ENCODE measurements at regions not wholly inside any gene's neighbourhood (a gene's known extent, or its start where the extent isn't known, plus 50 kb on each side); places are given as distances from the start of the nearest gene placed in this dataset.

DNA sequence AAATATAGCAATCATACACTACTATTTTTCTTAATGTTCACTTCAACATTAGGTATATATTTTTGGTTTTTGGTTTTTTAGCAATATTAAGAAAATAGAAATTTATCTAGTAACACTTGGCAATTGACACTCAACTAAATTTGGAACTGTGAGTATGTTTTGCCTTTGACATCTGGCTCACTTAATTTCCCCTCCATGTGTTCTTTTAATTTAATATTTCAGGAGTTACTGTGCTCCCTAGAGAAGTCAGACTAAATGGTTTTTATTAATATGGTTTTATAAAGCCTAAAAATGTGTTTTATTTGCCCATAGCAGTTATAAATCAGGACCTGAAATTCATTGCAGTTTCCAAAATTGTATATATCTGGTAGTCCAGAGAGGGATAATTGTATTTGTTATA, 175.3 kb upstream of the AVPR1A start:
- ATAC-seq (ENCODE audit: low read depth) (no peak), DNase-seq (ENCODE audit: low spot score) (no peak)
- TF ChIP-seq, protein P1, sequence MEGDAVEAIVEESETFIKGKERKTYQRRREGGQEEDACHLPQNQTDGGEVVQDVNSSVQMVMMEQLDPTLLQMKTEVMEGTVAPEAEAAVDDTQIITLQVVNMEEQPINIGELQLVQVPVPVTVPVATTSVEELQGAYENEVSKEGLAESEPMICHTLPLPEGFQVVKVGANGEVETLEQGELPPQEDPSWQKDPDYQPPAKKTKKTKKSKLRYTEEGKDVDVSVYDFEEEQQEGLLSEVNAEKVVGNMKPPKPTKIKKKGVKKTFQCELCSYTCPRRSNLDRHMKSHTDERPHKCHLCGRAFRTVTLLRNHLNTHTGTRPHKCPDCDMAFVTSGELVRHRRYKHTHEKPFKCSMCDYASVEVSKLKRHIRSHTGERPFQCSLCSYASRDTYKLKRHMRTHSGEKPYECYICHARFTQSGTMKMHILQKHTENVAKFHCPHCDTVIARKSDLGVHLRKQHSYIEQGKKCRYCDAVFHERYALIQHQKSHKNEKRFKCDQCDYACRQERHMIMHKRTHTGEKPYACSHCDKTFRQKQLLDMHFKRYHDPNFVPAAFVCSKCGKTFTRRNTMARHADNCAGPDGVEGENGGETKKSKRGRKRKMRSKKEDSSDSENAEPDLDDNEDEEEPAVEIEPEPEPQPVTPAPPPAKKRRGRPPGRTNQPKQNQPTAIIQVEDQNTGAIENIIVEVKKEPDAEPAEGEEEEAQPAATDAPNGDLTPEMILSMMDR (IDR thresholded peaks at IDR 0.05; ENCODE audit: poor library complexity, severe bottlenecking), result no peak
- H3K4me1 ChIP-seq (ENCODE audit: insufficient read depth, poor library complexity, severe bottlenecking), result no peaks in the 10 kb centered on the region
- H3K27me3 ChIP-seq (ENCODE audit: insufficient read depth, poor library complexity, severe bottlenecking), result peaks cover 20% of the 10 kb centered on the region
- H3K9me3 ChIP-seq (ENCODE audit: severe bottlenecking), result peaks cover 3% of the 10 kb centered on the region
- H3K36me3 ChIP-seq (ENCODE audit: low read depth), result no peaks in the 10 kb centered on the region
- no peak overlapping the region for H3K4me3 ChIP-seq (ENCODE audit: severe bottlenecking)
- H3K27ac ChIP-seq (ENCODE audit: poor library complexity, severe bottlenecking), result no peak overlapping the region

DNA sequence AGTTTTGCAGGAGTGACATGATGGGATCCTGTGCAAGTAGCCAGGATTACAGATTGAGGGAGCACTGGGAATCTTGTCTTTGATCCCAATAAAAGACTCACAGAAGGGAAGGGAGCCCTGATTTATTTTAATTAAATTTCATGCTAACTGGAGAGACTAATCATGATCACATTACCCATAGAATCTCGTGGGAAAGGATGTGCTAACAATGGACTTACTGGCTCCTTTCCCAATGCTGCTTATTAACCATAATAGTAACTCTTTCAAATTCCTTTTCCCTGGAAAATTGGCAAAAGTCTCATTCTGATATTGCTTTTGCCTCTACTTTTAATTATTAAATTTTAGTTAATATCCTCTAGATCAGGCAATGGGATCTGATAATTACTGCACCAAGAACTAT, 174.8 kb upstream of the AVPR1A start:
- Histone ChIP-seq H3K4me3 (ENCODE audit: severe bottlenecking) (no peak overlapping the region), H3K9me3 (ENCODE audit: severe bottlenecking) (peaks cover 3% of the 10 kb centered on the region), H3K4me1 (ENCODE audit: insufficient read depth, poor library complexity, severe bottlenecking) (no peaks in the 10 kb centered on the region), H3K27me3 (ENCODE audit: insufficient read depth, poor library complexity, severe bottlenecking) (peaks cover 20% of the 10 kb centered on the region), H3K27ac (ENCODE audit: poor library complexity, severe bottlenecking) (no peak overlapping the region), H3K36me3 (ENCODE audit: low read depth) (no peaks in the 10 kb centered on the region)
- ATAC-seq (ENCODE audit: low read depth) (no peak), DNase-seq (ENCODE audit: low spot score) (no peak)
- TF ChIP-seq, protein P1 (IDR thresholded peaks at IDR 0.05; ENCODE audit: poor library complexity, severe bottlenecking), result no peak

DNA sequence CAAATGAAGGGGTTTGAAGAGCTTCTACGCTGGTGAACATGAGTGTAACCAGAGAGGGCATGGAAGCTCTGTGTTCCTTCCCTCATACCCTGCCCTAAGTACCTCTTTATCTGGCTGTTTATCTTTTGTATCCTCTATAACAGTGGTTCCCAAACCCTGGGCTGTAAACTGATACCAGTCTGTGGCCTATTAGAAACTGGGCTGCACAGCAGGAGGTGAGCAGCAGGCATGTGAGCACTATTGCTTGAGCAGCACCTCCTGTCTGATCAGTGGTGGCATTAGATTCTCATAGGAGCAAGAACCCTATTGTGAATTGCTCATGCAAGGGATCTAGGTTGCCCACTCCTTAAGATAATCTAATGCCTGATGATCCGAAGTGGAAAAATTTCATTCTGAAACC, 172.9 kb upstream of the AVPR1A start:
- Histone ChIP-seq H3K36me3 (ENCODE audit: low read depth) (no peaks in the 10 kb centered on the region), H3K9me3 (ENCODE audit: severe bottlenecking) (peaks cover 3% of the 10 kb centered on the region), H3K27ac (ENCODE audit: poor library complexity, severe bottlenecking) (no peak overlapping the region), H3K27me3 (ENCODE audit: insufficient read depth, poor library complexity, severe bottlenecking) (peaks cover 20% of the 10 kb centered on the region), H3K4me3 (ENCODE audit: severe bottlenecking) (no peak overlapping the region), H3K4me1 (ENCODE audit: insufficient read depth, poor library complexity, severe bottlenecking) (peaks cover 14% of the 10 kb centered on the region)
- TF ChIP-seq, protein P1 (IDR thresholded peaks at IDR 0.05; ENCODE audit: poor library complexity, severe bottlenecking), result no peak
- DNase-seq (ENCODE audit: low spot score), result no peak
- ATAC-seq (ENCODE audit: low read depth), result no peak

GRCh38 chr12:63321373-63321772, 170.4 kb upstream of the AVPR1A start:
- Histone ChIP-seq H3K27ac (ENCODE audit: poor library complexity, severe bottlenecking) (no peak overlapping the region), H3K9me3 (ENCODE audit: severe bottlenecking) (peaks cover under 1% of the 10 kb centered on the region), H3K27me3 (ENCODE audit: insufficient read depth, poor library complexity, severe bottlenecking) (peaks cover 16% of the 10 kb centered on the region), H3K36me3 (ENCODE audit: low read depth) (no peaks in the 10 kb centered on the region), H3K4me3 (ENCODE audit: severe bottlenecking) (no peak overlapping the region), H3K4me1 (ENCODE audit: insufficient read depth, poor library complexity, severe bottlenecking) (peaks cover 14% of the 10 kb centered on the region)
- TF ChIP-seq, protein P1 (IDR thresholded peaks at IDR 0.05; ENCODE audit: poor library complexity, severe bottlenecking), result no peak
- ATAC-seq (ENCODE audit: low read depth) (no peak), DNase-seq (ENCODE audit: low spot score) (no peak)

- peaks cover 14% of the 10 kb centered on the region for H3K4me1 ChIP-seq (ENCODE audit: insufficient read depth, poor library complexity, severe bottlenecking)
- no peaks in the 10 kb centered on the region for H3K36me3 ChIP-seq (ENCODE audit: low read depth)
- H3K9me3 ChIP-seq (ENCODE audit: severe bottlenecking), result no peaks in the 10 kb centered on the region
- TF ChIP-seq, protein P1 (IDR thresholded peaks at IDR 0.05; ENCODE audit: poor library complexity, severe bottlenecking), result no peak
- peak overlapping the region; percentile 60 for H3K27ac ChIP-seq (ENCODE audit: poor library complexity, severe bottlenecking)
- peaks cover 8% of the 10 kb centered on the region for H3K27me3 ChIP-seq (ENCODE audit: insufficient read depth, poor library complexity, severe bottlenecking)
- no peak for DNase-seq (ENCODE audit: low spot score)
- peak; percentile 77 for ATAC-seq (ENCODE audit: low read depth)
- no peak overlapping the region for H3K4me3 ChIP-seq (ENCODE audit: severe bottlenecking)
These were observed 169.1 kb upstream of the AVPR1A start for GRCh38 chr12:63319936-63320633.

All from RWPE2 (cell line).